ENCODE measurements at regions not wholly inside any gene's neighbourhood (a gene's known extent, or its start where the extent isn't known, plus 50 kb on each side); places are given as distances from the start of the nearest gene placed in this dataset.
A peak's percentile ranks its signal among the peaks of the same experiment; 100 is the strongest.

GRCh38 chr3:128569756-128570155 lies 76.8 kb upstream of the GATA2 start:
- no peak for DNase-seq

DNA sequence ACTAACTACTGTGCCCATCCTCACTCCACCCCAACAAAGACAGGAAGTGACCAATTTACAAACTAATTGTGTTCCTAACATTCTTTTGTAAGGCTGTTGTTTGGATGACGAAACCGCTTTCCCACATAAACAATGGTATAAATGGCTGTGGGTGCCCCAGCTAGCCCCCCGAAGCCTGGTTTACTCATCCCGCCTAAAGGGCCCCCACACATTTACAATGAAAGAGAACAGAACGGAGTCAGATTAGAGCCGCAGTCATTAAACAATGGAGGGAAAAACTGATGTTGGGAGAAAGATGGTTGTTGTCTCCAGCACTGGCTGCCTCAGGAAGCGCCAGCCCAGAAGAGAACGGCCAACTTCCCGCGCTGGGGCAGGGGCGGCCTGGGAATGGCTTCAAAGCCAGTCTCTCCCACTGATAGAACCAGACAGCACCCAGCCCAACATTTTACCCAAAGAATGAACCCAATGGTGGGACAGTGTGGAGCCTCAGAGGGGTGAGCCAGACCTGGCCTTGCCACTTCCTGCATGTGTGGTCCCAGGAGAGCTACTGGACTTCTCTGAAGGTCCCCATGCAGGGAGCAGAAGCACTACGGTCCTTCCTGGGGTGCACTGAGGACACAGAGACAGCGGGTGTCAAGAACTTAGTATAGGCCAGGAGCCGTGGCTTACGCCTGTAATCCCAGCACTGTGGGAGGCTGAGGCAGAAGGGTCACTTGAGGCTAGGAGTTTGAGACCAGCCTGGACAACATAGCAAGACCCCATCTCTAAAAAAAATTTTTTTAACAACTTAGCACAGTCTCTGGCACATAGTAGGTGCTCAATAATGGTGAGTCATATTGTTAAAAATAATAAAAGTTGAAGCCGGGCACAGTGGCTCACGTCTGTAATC lies 75.8 kb upstream of the GATA2 start:
- no peak for DNase-seq

GRCh38 chr3:128567705-128568356 lies 74.8 kb upstream of the GATA2 start:
- DNase-seq = no peak

DNA sequence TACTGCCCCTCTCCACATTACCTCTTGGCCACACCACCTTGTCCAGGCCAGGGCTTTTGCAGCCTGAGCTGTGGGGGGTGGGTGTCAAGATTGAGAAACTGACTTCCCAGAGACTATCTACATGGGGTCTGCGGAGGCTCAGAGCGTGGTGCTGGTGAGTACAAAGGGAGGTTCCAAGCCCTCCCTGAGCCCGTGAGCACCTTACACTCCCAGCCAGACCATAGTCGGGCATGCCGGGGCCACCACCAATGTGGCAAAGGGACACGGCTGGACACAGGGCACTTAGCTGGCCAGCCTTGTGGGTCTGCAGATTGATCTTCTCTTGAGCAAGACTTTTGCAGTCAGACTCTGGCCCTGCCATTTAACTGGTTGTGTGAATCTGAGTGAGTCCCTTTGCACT lies 74.1 kb upstream of the GATA2 start:
- no peak for DNase-seq

- DNase-seq = no peak
Observed at GRCh38 chr3:128563439-128563838, 70.4 kb upstream of the GATA2 start.

DNA sequence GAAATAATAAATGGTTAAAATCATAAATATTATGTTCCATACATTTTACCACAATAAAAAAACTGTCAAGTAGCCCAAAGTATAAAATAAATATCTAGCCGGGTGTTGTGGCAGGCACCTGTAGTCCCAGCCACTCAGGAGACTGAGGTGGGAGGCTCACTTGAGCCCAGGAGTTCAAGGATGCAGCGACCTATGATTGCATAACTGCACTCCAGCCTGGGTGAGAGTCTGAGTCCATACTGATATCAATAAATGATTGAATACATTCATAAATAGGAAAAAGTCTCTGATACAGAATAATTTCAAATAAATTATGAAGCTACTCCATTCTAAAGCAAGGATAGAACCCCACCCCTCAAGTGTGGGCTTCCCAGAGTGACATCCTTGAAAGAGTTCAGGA lies 68.5 kb upstream of the GATA2 start:
- no peak for DNase-seq

- no peak for DNase-seq
Observed at GRCh38 chr3:128560768-128561167, 67.8 kb upstream of the GATA2 start.

DNA sequence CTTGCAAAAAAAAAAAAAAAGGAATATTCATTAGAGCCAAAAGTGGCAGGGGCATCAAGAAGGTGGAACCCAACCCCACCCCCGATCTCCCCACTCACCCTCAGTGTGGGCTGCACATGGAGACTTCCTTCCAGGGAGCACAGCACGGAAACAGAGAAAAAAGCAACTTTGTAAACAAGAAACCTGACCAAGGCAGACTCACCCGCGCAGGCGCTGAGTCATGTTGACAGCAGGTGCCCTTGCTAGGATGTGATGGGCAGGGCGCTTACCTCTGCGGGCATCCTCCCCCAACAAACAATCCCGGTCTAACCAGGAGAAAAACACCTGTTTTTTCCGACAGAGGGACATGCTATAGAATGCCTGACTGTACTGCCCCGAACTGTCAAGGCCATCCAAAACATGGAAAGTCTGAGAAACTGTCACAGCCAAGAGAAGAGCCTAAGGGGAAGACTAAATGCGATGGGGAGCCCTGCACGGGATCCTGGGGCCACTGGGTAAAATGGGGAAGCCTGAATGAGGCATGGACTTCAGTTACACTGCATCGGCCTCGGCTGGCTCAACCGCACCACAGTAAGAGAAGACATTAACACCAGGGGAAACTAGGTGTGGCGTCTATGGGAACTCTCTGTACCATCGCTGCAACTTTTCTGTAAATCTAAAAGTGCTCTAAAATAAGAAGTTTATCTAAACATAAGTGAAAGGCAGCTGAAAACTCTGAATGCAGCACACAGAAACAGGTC lies 66.7 kb upstream of the GATA2 start:
- no peak for DNase-seq

- no peak for DNase-seq
Observed at GRCh38 chr3:128557531-128558280, 64.7 kb upstream of the GATA2 start.

- no peak for DNase-seq
Observed at GRCh38 chr3:128556907-128557306, 63.9 kb upstream of the GATA2 start.

GRCh38 chr3:128556384-128556783 lies 63.4 kb upstream of the GATA2 start:
- no peak for DNase-seq

GRCh38 chr3:128555841-128556240 lies 62.8 kb upstream of the GATA2 start:
- DNase-seq = no peak

DNA sequence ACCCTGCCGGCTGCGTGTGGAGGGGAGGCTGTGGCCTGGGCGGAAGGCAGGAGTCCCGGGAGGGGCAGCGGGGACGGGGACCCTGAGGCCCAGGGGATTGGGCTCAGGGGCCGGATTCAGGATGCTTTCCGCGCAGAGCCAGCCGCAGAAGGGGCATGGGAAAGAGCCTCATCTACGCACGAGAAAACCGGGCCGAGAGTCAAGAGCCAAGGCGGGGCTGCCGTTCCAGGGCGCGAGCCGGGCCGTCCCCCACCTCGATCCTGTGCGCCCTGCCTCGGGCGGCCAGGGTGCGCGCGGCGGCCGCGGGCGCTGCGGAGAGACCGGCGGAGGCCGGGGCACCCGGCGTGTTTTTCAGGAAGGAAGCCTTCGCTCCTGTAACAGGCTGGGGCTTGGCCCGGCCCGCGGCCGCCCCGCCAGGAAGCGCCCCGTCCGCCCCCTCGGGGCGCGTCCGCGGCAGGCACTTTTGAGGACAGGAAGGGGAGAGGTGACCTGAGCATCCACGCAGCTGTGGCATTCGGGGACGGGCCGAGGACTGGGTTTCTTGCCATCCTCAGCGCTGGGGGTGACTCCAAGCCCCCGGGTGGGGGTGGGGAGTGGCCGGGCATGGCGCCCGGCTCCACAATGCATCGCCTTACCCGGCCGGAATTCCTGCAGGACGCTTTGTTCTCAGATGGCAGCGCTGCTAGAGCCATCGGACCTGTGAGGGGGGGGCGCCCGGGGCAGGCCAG lies 62.3 kb upstream of the GATA2 start:
- peak in 1 of 2 donors; percentile 27 for DNase-seq

- DNase-seq = no peak
Observed at GRCh38 chr3:128554465-128555097, 61.6 kb upstream of the GATA2 start.

DNA sequence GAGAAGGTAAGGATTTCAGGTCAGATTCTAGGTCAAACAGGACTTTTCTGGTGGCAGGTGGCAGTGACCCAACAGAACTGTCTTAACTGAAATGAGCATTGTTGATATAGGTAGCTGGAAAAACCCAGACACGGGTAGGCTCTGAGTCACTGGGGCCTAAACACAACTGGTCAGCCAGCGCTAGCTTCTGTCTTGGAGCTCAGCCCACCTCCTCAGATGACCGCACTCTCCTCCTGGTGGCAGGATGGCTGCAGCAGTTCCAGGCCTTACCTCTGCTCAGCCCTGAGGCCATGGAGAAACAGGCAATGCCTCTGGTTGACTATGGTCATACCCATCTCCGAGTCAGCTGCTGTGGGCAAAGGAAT lies 61.1 kb upstream of the GATA2 start:
- no peak for DNase-seq

DNA sequence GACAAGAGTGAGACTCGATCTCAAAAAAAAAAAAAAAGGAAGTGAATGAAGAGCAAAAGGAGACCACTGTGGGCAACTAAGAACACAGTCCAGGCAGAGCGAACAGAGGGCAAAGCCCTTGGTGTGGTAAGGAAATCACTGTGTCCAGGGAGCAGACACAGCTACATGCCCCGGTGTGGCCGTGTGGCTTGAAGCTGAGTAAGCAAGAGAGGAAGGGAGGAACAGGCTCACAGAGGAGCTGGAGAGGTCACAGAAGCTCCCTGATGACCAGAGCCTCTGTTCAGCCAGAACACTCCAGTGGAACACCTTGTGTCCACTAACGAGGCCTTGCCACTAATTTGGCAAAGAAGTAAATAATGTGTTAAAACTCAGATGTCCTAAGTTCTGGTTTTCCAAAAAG lies 60.6 kb upstream of the GATA2 start:
- no peak for DNase-seq

DNA sequence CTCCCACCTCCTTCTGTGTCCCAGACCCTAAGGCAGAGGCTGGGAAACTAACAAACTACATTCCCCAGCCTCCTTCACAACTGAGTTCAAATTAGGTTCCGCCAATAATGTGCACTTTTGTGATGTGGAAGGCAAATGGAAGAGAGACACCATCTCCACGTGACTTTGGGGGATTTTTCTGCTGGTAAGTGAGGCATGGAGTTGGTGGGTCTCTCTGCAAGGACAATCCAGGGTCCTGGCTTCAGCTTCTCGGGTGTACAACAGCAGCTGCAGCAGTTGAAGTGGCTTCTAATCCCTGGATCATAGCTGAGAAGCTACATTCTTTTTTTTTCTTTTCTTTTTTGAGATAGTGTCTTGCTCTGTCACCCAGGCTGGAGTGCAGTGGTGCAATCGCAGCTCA lies 58.9 kb upstream of the GATA2 start:
- no peak for DNase-seq

GRCh38 chr3:128551451-128551850 lies 58.5 kb upstream of the GATA2 start:
- DNase-seq = no peak

GRCh38 chr3:128550471-128551126 lies 57.6 kb upstream of the GATA2 start:
- no peak for DNase-seq

DNA sequence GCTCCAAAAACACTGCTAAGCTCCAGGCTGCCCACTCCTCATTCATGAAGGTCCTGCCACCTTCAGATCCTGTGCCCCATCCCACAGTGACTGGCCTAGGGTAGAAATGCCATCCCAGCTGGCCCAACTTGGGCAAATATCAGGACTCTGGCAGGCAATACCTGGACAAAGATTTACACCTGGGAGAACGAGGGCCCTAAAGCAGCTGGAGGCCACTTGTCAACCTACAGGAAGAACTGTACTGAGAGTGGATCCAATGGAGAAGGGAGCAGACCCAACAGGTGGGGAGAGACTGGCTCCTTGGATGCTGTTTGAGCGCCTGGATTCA lies 57.1 kb upstream of the GATA2 start:
- DNase-seq = no peak

Measured in inflammatory macrophage (primary cell).